Ishikawa (cell line): ENCODE measurements at regions not wholly inside any gene's neighbourhood (a gene's known extent, or its start where the extent isn't known, plus 50 kb on each side); places are given as distances from the start of the nearest gene placed in this dataset.

Source experiments
- CEBPB ChIP-seq: IDR thresholded peaks from 2 replicates; pipeline ENCODE4 v1.6.1; 2012
- CREB1 ChIP-seq: IDR thresholded peaks from 2 replicates; pipeline ENCODE4 v1.6.1; 2012; ENCODE audit warnings: low read depth
- EGR1 ChIP-seq: IDR thresholded peaks from 2 replicates; pipeline ENCODE4 v1.6.1; 2012
- EP300 ChIP-seq: IDR thresholded peaks from 2 replicates; pipeline ENCODE4 v1.6.1; 2012; ENCODE audit warnings: borderline replicate concordance
- FOXM1 ChIP-seq: IDR thresholded peaks from 2 replicates; pipeline ENCODE4 v1.6.1; 2012; ENCODE audit warnings: low read depth, borderline replicate concordance
- MAX ChIP-seq: IDR thresholded peaks from 2 replicates; pipeline ENCODE4 v1.6.1; 2012
- NFIC ChIP-seq: IDR thresholded peaks from 2 replicates; pipeline ENCODE4 v1.6.1; 2012
- RAD21 ChIP-seq: IDR thresholded peaks from 2 replicates; pipeline ENCODE4 v1.6.1; 2012; ENCODE audit warnings: low read depth
- REST ChIP-seq: IDR thresholded peaks from 2 replicates; pipeline ENCODE4 v1.6.1; 2012; ENCODE audit warnings: low read depth, mild to moderate bottlenecking
- TAF1 ChIP-seq: IDR thresholded peaks from 2 replicates; pipeline ENCODE4 v1.6.1; 2012; ENCODE audit warnings: low read depth, mild to moderate bottlenecking
- TCF12 ChIP-seq: IDR thresholded peaks from 2 replicates; pipeline ENCODE4 v1.6.1; 2012; ENCODE audit warnings: low read depth
- TEAD4 ChIP-seq: IDR thresholded peaks from 2 replicates; pipeline ENCODE4 v1.6.1; 2012
- USF1 ChIP-seq: IDR thresholded peaks from 2 replicates; pipeline ENCODE4 v1.6.1; 2012
- YY1 ChIP-seq: IDR thresholded peaks from 2 replicates; pipeline ENCODE4 v1.6.1; 2012; ENCODE audit warnings: low read depth
- ZBTB7A ChIP-seq: IDR thresholded peaks from 2 replicates; pipeline ENCODE4 v1.6.1; 2012; ENCODE audit warnings: low read depth

DNA sequence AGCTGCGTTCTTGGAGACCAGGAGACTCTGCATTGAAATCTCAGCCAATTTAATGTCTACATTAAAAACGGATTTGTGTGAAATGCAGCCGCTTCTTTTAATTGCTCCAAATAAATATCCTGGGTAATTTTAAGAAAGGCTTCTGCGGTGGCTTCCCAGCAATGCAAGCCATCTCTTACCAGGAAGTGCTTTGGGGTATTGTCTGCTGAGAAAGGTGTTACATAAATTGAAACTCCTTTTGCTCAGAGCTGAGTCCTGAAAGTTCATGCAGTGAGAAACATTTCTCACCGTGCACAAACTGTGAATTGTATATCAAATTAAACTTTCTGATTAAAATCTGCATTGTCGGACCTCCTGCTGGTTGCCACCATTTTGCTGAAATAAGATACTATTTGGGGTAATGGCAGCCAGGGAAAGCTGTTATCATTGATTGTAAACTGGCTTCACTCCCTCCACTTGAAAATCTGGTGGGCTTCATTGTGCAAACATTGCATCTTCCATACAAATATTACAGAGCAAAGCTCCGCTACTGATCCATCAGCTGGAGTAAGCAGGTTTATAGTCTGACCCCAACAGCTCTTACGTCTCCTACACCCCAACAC is 59.5 kb downstream of the ZIC5 start:
- no peak for TF ChIP-seq NFIC
- TF ChIP-seq YY1, result no peak
- no peak for TF ChIP-seq RAD21
- no peak for TF ChIP-seq TAF1
- no peak for TF ChIP-seq CREB1
- no peak for TF ChIP-seq ZBTB7A
- no peak for TF ChIP-seq FOXM1
- no peak for TF ChIP-seq REST
- TF ChIP-seq TCF12, result no peak
- TF ChIP-seq EGR1, result no peak
- no peak for TF ChIP-seq TEAD4
- TF ChIP-seq USF1, result no peak
- no peak for TF ChIP-seq MAX
- TF ChIP-seq CEBPB, result no peak
- no peak for TF ChIP-seq EP300

DNA sequence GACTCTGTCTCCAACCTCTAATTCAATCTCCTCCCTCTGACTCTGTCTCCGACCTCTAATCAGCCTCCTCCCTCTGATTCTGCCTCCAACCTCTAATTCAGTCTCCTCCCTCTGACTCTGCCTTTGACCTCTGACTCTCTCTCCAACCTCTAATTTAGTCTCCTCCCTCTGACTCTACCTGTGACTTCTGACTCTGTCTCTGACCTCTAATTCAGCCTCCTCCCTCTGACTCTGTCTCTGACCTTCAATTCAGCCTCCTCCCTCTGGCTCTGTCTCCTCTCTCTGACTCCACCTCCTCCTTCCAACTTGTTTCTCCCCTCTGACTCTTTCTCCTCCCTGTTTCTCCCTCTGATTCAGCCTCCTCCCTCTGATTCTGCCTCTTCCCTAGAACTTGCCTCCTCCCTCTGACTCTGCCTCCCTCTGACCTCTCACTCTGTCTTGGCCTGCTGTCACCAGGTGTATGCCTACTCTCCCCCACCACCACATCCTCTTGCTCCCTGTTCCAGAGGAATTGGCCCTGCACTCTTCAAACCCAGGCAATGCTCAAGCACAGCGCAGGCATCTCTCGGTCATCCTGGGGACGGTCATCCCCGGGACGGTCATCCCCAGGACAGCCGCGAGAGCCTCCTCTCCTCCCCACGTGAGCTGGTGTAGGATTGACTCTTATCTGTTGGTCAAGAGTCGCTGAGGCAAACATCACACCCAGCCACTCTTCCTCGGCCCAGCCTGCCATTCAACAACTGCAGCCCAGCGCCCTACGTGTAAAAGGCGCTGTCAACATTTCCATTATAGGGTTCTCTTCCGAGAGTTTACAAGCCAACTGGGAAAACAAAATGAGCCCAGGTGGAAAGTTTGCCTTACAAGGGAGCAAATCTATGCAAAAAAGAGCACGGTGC is 60.2 kb downstream of the ZIC5 start:
- no peak for TF ChIP-seq RAD21

DNA sequence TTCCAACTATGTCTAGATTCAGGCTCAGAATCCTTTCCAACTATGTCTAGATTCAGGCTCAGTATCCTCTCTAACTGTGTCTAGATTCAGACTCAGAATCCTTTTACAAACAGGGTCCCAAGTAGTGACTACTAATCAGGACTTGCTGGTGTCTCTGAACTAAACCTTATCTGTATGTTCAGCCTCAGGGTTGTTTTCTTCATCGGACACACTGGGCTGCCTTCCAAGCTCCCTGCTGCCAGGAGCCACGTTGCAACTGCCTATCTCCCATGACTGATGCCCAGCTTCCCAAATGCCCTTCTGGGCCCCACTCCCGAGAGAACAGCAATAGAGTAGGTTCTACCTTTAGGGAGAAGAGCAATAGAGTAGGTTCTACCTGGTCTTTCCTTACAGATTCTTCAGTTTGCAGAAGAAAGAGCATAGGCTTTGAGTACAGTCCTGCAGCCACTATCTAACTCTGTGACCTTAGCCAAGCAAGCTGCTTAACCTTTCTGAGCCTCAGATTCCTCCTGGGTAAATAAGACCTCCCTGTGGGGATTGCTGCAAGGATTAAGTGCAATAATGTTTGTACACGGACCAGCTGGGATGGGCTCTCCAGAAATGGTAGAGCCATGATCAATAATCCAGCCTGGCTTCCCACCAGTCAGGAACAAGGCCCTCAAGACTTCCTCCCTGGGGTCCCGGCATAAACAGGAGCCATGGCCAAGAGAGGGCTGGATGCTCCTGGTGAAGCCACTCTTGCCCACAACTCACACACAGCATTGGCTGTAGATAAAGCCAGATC is 61.5 kb downstream of the ZIC5 start:
- TF ChIP-seq FOXM1 (no peak), RAD21 (no peak), YY1 (no peak), REST (no peak), MAX (no peak), USF1 (no peak)

DNA sequence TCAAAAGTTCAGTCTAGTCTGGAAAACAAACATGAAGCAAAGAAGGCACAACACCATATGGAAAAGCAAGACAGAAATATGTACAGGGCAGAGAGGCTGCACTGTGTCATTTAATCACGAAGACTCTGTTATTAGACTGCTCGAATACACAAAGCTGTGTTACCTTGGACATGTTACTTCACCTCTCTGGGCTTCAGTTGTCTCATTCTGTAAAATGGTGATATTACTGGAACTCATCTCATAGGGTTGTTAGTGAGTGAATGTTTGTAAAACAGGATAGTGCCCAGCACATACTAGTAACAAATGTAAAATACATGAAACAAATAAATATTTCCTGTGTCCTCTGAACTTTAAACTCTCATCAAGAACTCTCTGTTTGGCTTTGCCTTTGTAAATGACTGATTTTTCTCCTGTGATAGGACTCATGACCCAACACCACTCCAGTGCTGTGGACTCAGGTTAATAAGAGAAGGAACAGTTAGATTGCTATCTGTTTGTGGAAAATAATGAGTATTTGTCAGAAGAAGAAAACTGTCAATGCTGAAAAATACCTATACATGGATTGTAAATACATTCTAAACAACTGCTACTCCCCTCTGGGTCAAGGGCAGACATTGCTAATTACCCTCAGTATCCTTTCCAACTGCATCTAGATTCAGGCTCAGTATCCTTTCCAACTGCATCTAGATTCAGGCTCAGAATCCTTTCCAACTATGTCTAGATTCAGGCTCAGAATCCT is 62.3 kb downstream of the ZIC5 start:
- TF ChIP-seq CREB1, result no peak
- no peak for TF ChIP-seq YY1
- TF ChIP-seq TCF12, result no peak
- TF ChIP-seq TAF1, result no peak
- no peak for TF ChIP-seq USF1
- no peak for TF ChIP-seq TEAD4
